D721Med (cell line): ENCODE measurements at regions not wholly inside any gene's neighbourhood (a gene's known extent, or its start where the extent isn't known, plus 50 kb on each side); places are given as distances from the start of the nearest gene placed in this dataset.
A peak's percentile ranks its signal among the peaks of the same experiment; 100 is the strongest.

ENCODE experiments used
- DNase-seq: peaks from one replicate; pipeline ENCODE4 v3.0.0; 2011; ENCODE audit warnings: low spot score; ENCODE audit not compliant: insufficient read length
- FAIRE-seq: peaks from 2 replicates; lab custom pipeline; 2011; peaks lifted over from hg19 to GRCh38; lab: Jason Lieb, UNC
- TF ChIP-seq, protein P1 (sequence below): IDR thresholded peaks from 2 replicates; pipeline ENCODE4 v1.5.1; 2012; ENCODE audit warnings: mild to moderate bottlenecking, control low read depth; ENCODE audit not compliant: insufficient read depth; ENCODE audit errors: missing control alignments

DNA sequence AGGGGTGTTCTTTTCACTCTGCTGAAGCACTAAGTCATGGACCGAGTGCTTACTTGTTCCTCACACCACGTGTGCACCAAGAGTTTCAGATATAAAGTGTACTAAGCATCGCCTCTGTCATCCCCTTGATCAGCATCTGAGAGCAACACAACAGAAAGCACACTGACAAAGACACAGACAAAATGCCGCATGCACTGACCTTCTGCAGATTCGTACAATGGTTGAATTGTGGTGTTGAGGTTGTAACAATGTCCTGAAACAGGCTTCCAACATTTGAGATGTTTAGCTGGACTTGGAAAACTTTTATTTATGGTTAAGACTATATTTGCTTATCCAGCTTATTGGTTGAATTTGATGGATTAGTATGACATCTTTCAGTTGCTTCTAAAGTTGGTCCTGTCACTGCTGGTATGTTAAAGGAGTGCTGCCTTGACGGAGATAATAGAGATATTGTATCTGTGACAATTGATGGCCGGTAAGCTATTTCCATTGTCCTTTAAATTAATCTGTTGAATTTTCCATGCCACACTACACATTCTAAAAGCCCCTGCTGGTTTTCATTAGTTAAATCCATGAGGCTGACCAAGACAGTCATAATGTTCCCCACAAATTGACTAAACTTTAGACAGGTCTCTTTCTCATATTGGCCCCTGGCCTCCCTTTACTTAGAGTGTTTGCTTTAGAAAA is 99.9 kb downstream of the CBLN2 start:
- DNase-seq: no peak
- FAIRE-seq: peak; percentile 90
- TF ChIP-seq, protein P1, sequence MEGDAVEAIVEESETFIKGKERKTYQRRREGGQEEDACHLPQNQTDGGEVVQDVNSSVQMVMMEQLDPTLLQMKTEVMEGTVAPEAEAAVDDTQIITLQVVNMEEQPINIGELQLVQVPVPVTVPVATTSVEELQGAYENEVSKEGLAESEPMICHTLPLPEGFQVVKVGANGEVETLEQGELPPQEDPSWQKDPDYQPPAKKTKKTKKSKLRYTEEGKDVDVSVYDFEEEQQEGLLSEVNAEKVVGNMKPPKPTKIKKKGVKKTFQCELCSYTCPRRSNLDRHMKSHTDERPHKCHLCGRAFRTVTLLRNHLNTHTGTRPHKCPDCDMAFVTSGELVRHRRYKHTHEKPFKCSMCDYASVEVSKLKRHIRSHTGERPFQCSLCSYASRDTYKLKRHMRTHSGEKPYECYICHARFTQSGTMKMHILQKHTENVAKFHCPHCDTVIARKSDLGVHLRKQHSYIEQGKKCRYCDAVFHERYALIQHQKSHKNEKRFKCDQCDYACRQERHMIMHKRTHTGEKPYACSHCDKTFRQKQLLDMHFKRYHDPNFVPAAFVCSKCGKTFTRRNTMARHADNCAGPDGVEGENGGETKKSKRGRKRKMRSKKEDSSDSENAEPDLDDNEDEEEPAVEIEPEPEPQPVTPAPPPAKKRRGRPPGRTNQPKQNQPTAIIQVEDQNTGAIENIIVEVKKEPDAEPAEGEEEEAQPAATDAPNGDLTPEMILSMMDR: no peak

DNA sequence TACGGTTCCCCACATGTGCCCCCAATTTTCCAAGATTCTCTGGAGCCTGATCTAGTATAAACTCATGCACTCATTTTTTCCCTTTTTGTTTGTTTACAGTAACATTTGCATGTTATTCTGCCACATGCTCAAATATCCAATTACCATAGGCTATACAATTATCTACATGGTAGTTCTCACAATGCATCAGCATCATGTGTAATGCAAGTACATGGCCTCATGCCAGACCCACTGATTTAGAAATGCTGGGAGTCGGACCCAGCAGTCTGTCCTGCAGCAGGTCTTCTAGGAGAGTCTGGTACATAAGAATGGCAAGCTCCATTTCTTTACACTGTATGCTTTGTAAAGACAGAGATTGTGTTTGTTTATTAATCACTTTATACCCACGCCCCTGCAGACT is 107.7 kb downstream of the CBLN2 start:
- DNase-seq: no peak
- TF ChIP-seq, protein P1: no peak
- FAIRE-seq: no peak

DNA sequence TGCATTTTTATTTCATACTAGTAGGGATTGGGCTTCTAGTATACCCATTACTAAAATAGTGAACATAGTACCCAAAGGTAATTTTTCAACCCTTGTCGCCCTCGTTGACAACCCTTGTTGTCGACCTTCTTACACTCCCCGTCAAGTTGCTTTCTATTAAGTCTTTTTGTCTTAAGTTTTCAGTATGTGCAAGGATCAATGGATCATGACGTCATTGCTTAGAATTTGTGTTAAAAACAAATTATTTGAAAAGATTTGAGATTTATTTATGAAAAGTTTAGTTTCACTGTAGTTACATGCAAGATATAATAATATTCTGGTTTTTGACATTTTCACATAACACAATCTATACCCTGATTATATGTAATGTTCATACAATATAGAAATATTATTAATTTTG is 110.4 kb downstream of the CBLN2 start:
- FAIRE-seq (peak; percentile 77), DNase-seq (no peak)
- TF ChIP-seq, protein P1: no peak

DNA sequence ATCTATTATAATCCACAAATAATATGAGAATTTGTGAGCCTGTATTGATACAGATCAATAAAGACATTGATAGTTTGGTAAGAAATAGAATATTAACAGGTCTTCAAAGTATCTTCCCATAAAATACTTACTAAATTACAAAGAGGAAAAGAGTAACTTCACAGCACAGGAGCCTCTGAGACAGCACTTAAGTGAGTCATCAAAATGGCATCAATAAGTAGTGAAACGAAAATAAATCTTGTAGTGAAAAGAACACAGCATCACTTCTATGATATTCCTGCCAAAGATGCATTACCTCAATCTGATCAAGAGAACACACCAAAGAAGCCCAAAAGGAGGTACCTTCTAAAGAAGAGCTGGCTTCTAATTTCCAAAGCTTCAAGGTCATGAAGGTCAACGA is 116.4 kb downstream of the CBLN2 start:
- TF ChIP-seq, protein P1: no peak
- FAIRE-seq: peak; percentile 44

DNA sequence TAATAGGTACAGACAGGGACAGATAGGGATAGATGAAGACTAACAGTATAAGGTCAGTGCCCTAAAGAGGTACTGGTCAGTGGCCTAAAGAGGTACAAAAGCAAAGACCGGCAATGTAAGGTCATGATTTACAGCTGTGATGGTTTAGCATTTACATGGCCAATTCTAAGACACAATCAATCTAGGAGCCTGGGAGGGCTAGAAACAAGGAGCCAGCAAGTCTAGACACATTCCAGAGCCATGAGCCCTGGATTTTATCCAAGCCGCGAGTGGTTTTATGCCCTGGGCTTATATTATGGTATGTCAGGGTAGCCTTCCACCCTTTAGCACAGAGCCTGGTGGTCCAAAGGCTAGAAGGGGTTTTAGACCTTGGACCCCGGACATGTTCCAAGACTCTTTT is 124.2 kb downstream of the CBLN2 start:
- DNase-seq (no peak), FAIRE-seq (no peak)
- TF ChIP-seq, protein P1: no peak

More for the DNA sequence above, 116.4 kb downstream of the CBLN2 start:
- no peak for DNase-seq

DNA sequence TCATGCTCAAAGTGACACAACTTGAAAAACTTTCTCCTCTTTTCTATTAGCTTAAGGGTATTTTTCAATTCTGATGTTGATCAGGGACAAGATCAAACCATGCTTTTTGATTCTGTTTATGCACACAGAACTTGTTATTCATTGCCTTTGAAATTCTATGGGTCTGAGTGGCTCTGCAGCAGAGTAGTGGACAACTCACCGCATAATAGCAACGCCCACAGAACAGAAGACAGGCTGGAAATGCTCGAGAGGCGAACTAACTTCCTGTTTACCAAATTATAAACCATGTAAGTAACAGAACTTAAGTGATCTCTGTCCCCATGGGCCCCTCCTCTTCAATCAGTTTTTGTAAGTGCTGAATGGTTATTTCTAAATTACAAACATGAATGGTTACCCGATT is 131.2 kb downstream of the CBLN2 start:
- TF ChIP-seq, protein P1: no peak
- FAIRE-seq (peak; percentile 89), DNase-seq (no peak)

DNA sequence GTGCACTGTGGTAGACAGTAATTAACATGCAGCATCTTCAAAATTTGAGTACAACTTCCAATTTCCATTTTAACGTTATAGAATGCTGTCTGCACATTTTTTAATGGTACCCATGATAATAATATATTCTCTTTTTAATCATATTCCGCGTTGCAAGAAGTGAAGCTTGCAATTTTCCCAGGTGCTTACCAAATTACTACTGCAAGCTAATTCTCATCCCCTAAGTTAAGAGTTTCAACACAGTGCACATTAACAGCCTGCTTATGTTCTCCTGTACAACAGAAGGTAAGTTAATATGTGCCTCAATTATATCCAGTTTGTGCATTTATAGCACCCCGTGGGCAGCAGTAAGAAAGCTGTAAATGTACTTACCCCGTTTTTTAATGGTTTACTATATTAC is 132.9 kb downstream of the CBLN2 start:
- TF ChIP-seq, protein P1: no peak
- FAIRE-seq (peak; percentile 79), DNase-seq (no peak)
